Chondrocyte (in vitro differentiated cells): ENCODE measurements at regions not wholly inside any gene's neighbourhood (a gene's known extent, or its start where the extent isn't known, plus 50 kb on each side); places are given as distances from the start of the nearest gene placed in this dataset.

Source experiments
- DNase-seq: peaks from one replicate; pipeline ENCODE4 v3.0.0; 2021; ENCODE audit warnings: mixed read lengths, low spot score
- H3K27ac Mint-ChIP-seq: one replicate; pipeline ENCODE4 v1.8.0; 2021; ENCODE audit warnings: mild to moderate bottlenecking, moderate library complexity, mixed read lengths; ENCODE audit not compliant: unreplicated experiment
- H3K27me3 Mint-ChIP-seq: 2 replicates; pipeline ENCODE4 v1.8.0; 2021; ENCODE audit warnings: low read depth, mixed read lengths
- H3K36me3 Mint-ChIP-seq: 2 replicates; pipeline ENCODE4 v1.8.0; 2021; ENCODE audit warnings: low read depth, mixed read lengths
- H3K4me1 Mint-ChIP-seq: 2 replicates; pipeline ENCODE4 v1.8.0; 2021; ENCODE audit warnings: low read depth, mild to moderate bottlenecking, mixed read lengths
- H3K4me3 Mint-ChIP-seq: one replicate; pipeline ENCODE4 v1.8.0; 2021; ENCODE audit warnings: mild to moderate bottlenecking, moderate library complexity, mixed read lengths; ENCODE audit not compliant: unreplicated experiment
- H3K9me3 Mint-ChIP-seq: 2 replicates; pipeline ENCODE4 v1.8.0; 2021; ENCODE audit warnings: low read depth, mixed read lengths
- CTCF ChIP-seq: fragments of 200-600 bp; sonication (generic); IDR thresholded peaks from 2 replicates; pipeline ENCODE4 v1.5.0; 2021; ENCODE audit warnings: antibody characterized with exemption, mild to moderate bottlenecking, moderate library complexity

- Mint-ChIP-seq H3K36me3 (no peaks in the 10 kb centered on the region), H3K27me3 (no peaks in the 10 kb centered on the region), H3K27ac (no peak overlapping the region), H3K9me3 (peaks cover 5% of the 10 kb centered on the region), H3K4me3 (no peak overlapping the region), H3K4me1 (peaks cover 16% of the 10 kb centered on the region)
- DNase-seq: no peak
- TF ChIP-seq CTCF: no peak
Observed at GRCh38 chr3:170725285-170725731, 139.4 kb upstream of the SLC7A14 start.

GRCh38 chr3:170724599-170725280, 138.9 kb upstream of the SLC7A14 start:
- Mint-ChIP-seq H3K4me1 (peaks cover 16% of the 10 kb centered on the region), H3K27me3 (no peaks in the 10 kb centered on the region), H3K4me3 (no peak overlapping the region), H3K36me3 (no peaks in the 10 kb centered on the region), H3K27ac (no peak overlapping the region), H3K9me3 (peaks cover 11% of the 10 kb centered on the region)
- TF ChIP-seq CTCF: no peak
- DNase-seq: no peak

GRCh38 chr3:170723241-170723640, 137.4 kb upstream of the SLC7A14 start:
- no peak for DNase-seq
- Mint-ChIP-seq H3K4me1 (peaks cover 22% of the 10 kb centered on the region), H3K27me3 (no peaks in the 10 kb centered on the region), H3K27ac (no peak overlapping the region), H3K4me3 (no peak overlapping the region), H3K9me3 (peaks cover 16% of the 10 kb centered on the region), H3K36me3 (no peaks in the 10 kb centered on the region)
- no peak for TF ChIP-seq CTCF

GRCh38 chr3:170721563-170721962, 135.7 kb upstream of the SLC7A14 start:
- Mint-ChIP-seq H3K4me3 (no peak overlapping the region), H3K9me3 (peaks cover 16% of the 10 kb centered on the region), H3K4me1 (peaks cover 36% of the 10 kb centered on the region), H3K27me3 (no peaks in the 10 kb centered on the region), H3K36me3 (no peaks in the 10 kb centered on the region), H3K27ac (peak overlapping the region; percentile 24)
- no peak for DNase-seq
- TF ChIP-seq CTCF: no peak

- Mint-ChIP-seq H3K27ac (no peak overlapping the region), H3K4me3 (no peak overlapping the region), H3K9me3 (peaks cover 20% of the 10 kb centered on the region), H3K4me1 (peaks cover 48% of the 10 kb centered on the region), H3K36me3 (no peaks in the 10 kb centered on the region), H3K27me3 (no peaks in the 10 kb centered on the region)
- DNase-seq: no peak
- no peak for TF ChIP-seq CTCF
Observed at GRCh38 chr3:170719300-170719699, 133.4 kb upstream of the SLC7A14 start.
